Fibroblast of the conjunctiva (primary cell): ENCODE measurements at regions not wholly inside any gene's neighbourhood (a gene's known extent, or its start where the extent isn't known, plus 50 kb on each side); places are given as distances from the start of the nearest gene placed in this dataset.
"Not testable (repeated sequence)": the region's sequence is repeated elsewhere in the genome, so short reads cannot be mapped to it uniquely, and the experiment has no call there.

Experiments used
- DNase-seq: peaks from one replicate; pipeline ENCODE4 v3.0.0-alpha.2; 2010; ENCODE audit warnings: low read depth

GRCh38 chr5:136740228-136740627 is 374.9 kb upstream of the TRPC7 start:
- DNase-seq: no peak

DNA sequence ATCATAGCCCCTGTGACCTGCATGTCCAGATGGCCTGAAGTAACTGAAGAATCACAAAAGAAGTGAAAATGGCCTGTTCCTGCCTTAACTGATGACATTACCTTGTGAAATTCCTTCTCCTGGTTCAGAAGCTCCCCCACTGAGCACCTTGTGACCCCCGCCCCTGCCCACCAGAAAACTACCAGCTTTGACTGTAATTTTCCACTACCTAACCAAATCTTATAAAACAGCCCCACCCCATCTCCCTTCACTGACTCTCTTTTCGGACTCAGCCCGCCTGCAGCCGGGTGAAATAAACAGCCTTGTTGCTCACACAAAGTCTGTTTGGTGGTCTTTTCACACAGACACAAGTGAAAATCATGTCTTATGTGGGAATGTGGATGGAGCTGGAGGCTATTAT is 373.9 kb upstream of the TRPC7 start:
- DNase-seq: not testable (repeated sequence)

- no peak for DNase-seq
Observed at GRCh38 chr5:136738829-136739228, 373.5 kb upstream of the TRPC7 start.

DNA sequence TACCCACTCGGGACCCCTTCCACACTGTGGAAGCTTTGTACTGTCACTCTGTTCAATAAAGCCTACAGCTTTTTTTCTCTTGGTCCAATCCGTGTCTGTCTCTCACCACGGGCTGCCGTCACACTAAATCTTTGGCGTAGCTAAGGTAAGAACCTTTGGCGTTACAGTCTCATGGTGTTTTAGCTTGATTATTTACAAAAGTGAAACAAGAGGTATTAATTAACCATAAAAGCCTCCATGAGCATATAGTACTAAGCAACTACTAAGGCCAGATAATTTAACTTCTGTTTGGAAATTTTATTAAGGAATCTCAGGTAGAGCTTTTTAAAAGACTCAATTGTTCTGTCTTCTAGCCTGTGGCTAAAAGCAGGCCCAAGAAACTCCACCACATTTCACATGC is 370.7 kb upstream of the TRPC7 start:
- DNase-seq: no peak

DNA sequence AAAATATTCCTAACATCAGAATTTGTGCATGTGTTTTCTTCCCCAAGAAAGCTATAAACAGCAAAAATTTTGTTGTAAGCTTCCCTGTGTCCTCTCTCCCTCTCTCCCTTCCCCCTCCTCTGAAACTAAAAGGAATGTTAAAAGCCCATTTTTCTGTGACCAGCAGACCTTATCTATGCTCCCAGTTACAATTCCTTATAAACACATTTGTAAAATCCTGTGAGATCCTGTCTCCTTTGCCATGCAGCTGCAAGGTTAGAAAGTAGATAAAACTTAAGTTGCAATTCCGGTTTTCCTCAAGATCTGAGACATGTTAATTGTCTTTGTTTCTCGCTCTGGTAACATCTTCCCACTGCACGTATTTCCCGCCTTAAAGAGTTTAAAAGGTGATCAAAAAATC is 370.3 kb upstream of the TRPC7 start:
- DNase-seq: not testable (repeated sequence)

- DNase-seq: no peak
Observed at GRCh38 chr5:136734628-136735027, 369.3 kb upstream of the TRPC7 start.

DNA sequence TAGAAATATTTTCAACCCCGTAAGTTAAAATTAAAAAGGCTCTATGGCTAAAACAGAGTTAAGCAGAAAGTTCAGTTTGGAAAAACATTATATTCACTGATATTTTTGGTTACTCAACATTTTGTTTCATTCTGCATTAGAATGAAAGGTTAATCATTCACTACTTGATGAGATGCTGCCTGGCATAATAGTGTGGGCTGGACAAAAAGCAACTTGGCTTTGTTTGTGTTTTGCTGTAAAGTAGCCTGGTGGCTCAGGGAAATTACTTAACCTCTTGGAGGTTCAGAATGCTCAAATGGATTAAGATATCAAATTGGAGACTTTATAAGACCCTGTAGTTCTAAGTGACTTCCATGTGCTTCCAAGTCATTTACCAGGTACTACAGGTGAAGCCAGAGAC is 367.4 kb upstream of the TRPC7 start:
- DNase-seq: no peak

DNA sequence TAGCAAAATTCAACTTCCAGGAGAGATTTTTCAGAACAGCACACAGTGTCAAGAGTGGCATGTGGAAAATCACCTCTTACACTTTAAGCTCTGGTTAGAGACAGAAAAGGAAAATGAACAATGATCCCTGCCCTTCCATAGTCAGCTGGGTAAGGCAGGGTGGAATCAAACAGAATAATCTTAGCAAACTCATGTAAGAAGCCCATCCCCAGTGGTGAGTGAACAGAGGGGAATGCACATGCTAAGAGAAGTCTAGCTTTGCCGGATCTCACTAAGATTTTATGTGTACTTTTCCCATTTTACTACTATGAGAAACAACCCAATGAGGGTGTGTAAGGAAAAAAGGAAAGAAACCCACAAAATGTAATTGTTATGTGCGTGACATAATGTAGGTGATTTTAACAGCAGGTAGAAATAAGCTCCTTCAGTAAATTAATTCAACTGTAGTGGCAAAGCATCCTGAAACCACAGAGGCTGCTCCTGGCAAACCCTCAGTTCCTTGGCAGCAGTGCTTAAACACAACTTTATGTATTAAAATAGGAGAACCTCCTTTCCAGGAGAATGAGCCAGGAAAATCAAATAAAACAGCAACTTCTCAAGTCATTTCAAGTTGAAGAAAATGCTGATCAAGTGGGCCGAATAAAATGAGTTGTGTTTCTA is 366.0 kb upstream of the TRPC7 start:
- no peak for DNase-seq

- no peak for DNase-seq
Observed at GRCh38 chr5:136730426-136730825, 365.1 kb upstream of the TRPC7 start.

DNA sequence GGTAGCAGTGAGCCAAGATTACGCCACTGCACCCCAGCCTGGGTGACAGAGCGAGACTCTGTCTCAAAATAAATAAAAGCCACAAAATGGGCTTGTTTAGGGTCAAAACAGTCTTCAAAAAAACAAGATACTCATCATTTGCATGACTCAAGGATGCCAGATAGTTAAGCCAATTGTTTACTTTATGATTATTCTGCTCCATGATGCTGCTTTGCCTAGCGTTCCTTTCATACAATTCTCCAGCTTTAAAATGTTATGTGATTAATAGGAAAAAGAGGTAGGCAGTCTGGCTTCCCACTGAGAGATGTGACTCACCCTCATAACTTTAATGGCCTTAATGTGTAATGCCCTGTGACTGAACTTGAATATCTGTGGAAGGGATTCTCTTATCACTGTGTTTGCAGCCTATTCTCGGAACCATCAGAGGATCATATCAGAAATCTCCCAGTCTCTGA is 364.6 kb upstream of the TRPC7 start:
- no peak for DNase-seq

- no peak for DNase-seq
Observed at GRCh38 chr5:136726506-136726905, 361.2 kb upstream of the TRPC7 start.

GRCh38 chr5:136724161-136724560 is 358.8 kb upstream of the TRPC7 start:
- no peak for DNase-seq

DNA sequence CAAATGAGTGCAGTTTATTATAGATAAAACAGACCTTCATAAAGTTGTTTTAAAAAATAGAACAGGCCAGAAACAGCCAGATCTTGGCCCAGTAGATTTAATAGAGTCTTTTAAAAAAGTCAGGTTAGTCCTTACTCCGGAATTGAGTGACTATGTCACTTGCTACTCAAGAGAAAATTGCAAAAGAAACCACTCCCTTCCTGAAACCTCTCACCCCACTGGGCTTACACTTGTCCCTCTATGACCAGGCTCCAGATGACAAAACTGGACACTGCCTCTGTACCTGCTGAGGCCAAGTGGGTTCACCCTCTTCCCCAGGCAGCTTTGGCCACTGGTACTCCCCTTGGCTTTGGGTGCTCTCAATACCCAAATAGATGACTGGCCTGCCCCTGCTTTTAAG is 357.2 kb upstream of the TRPC7 start:
- no peak for DNase-seq

DNA sequence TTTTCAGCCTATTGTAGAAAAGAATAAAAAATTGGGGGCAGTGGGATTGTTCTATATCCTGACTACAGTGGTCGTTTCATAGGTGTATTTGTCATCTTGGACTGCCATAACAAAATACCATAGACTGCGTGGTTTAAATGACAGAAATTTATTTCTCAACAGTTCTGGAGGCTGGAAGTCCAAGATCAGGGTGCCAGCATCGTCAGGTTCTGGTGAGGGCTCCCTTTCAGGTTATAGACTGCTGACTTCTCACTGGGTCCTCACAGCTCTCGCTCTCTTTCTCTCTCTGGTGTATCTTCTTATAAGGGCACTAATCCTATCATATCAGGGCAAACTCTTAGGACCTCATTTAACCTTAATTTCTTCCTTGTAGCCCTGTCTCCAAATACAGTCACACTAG is 356.7 kb upstream of the TRPC7 start:
- DNase-seq: no peak

GRCh38 chr5:136720674-136721073 is 355.3 kb upstream of the TRPC7 start:
- DNase-seq: no peak

GRCh38 chr5:136717917-136718316 is 352.6 kb upstream of the TRPC7 start:
- DNase-seq: no peak

DNA sequence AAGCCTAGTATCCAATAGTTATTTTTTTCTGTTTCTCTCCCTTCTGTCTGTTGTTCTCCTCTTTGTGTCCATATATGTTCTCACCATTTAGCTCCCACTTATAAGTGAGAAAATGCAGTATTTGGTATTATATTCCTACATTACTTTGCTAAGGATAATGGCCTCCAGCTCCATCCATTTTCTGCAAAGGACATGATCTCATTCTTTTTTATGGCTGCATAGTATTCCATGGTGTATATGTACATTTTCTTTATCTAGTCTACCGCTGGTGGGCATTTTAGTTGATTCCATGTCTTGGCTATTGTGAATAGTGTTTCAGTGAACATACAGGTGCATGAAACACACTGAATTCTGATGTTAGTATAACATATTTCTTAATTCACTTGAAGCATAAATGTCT is 348.9 kb upstream of the TRPC7 start:
- DNase-seq: no peak

- no peak for DNase-seq
Observed at GRCh38 chr5:136712628-136713027, 347.3 kb upstream of the TRPC7 start.

DNA sequence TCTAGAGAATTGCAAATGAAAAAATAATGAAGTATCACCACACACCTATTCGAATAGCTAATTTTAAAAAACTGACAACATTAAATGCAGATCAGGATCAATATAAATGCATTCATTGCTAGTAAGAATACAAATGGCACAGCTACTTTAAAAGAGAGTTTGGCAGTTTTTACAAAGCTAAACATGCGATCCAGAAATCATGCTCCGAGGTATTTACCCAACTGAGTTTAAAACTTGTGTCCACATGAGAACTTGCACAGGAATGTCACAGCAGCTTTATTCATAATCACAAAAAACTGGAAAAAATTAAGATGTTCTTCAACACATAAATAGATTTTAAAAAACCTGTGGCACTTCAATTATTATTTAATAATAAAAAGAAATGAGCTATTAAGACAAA is 345.5 kb upstream of the TRPC7 start:
- DNase-seq: no peak

DNA sequence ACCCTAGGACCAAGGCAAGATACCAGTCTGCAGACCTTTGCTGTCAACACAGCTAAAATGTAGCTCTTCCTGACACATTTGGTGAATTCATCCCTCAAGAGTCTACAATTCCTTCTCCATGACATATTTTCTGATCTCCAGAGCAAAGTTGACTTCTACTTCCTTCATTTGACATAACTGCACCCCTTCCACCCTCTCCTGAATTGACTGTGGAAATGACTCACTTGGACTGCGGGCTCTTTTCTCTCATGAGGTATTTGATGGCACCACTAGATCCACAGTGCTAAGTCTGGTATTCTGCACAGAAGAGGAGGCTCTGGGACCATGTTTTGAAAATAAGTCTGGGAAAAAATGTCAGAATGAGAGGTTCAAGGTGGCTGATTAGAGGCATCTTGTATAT is 338.4 kb upstream of the TRPC7 start:
- DNase-seq: no peak

DNA sequence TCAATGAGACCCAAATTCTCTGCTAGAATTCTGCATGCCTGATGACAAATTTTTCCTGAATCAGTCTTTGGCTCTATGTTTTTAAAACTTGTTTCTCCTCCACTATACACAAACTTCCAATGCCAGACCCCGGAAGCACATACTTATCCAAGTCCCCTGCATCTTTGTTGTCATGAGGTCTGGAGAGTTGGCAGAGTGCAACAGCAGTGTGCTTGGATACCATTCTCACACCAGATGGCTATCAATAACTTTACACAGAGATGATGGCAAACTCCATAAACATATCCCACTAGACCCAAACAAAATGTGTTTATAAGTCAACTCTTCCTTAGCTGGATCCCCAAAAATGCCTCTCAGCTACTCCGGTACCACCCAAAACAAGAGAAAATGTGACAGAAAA is 337.7 kb upstream of the TRPC7 start:
- DNase-seq: no peak

DNA sequence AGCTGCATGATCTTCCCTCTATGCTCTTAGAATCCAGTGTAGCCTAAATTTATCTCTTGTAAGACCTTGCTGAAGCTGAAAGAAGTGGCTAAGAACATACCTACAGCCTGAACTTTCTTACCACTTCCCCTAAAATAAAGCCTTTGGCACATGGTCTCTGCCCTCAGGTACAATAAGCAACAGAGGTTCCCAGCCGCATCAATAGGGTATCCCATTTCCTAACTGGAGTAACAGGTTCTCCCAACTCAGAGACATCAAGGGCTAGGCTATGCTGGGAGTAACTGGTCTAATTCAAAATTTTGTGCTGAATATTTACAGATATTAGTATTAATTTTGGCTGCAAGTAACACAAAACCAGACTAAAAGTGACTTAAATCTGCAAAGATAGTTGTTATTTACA is 335.8 kb upstream of the TRPC7 start:
- no peak for DNase-seq

DNA sequence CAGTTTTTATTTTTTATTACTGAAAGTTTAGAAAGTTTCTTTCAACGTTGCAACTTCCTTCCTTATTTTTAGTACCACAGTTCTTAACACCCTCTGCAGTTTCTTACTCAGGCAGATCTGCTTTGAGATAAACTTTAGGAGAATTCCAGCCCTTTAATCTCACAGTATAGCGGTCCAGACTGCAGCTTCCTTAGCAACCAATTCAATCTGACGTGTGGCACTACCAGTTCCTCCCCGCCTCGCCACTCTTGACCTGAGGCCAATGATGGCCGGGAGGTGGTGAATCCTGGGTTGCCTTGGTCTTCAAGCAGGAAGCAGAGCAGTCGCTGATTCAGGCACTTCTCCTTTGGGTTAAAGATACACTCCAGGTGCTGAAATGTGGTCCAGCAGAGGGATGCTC is 334.3 kb upstream of the TRPC7 start:
- DNase-seq: no peak

DNA sequence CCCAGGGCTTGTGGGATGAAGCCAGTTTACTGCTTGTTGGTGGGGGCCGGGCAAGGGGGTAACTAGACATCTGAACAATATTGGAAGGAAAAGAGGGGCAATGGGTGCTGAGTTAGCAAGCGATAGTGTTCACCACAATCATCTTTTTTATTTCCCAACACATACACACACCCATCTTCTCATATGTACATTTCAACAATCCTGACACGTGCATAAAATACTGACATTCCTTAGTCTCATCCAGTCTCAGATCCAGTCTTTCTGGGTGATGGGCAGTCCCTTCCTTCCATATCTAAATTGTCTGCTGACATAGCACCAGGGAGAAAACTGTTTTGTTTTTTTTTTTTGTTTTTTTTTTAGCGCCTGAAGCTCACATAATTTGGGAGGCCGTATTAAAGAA is 333.6 kb upstream of the TRPC7 start:
- no peak for DNase-seq

GRCh38 chr5:136694258-136694657 is 328.9 kb upstream of the TRPC7 start:
- DNase-seq: no peak
